Effector CD4-positive, alpha-beta T cell (primary cell): ENCODE measurements at regions not wholly inside any gene's neighbourhood (a gene's known extent, or its start where the extent isn't known, plus 50 kb on each side); places are given as distances from the start of the nearest gene placed in this dataset.

Source experiments
- DNase-seq: peaks from one replicate; pipeline ENCODE4 v3.0.0-alpha.2; 2020

- no peak for DNase-seq
Observed at GRCh38 chr19:31089681-31090080, 259.6 kb downstream of the TSHZ3 start.

- no peak for DNase-seq
Observed at GRCh38 chr19:31085125-31085524, 264.1 kb downstream of the TSHZ3 start.

- DNase-seq: no peak
Observed at GRCh38 chr19:31083105-31083504, 266.1 kb downstream of the TSHZ3 start.

GRCh38 chr19:31075146-31075655 lies 274.0 kb downstream of the TSHZ3 start:
- no peak for DNase-seq

- no peak for DNase-seq
Observed at GRCh38 chr19:31074199-31075125, 274.8 kb downstream of the TSHZ3 start.

GRCh38 chr19:31073485-31074198 lies 275.6 kb downstream of the TSHZ3 start:
- no peak for DNase-seq

GRCh38 chr19:31072451-31072850 lies 276.8 kb downstream of the TSHZ3 start:
- DNase-seq: no peak

- no peak for DNase-seq
Observed at GRCh38 chr19:31071136-31071855, 277.9 kb downstream of the TSHZ3 start.

- no peak for DNase-seq
Observed at GRCh38 chr19:31070146-31071065, 278.8 kb downstream of the TSHZ3 start.

- DNase-seq: no peak
Observed at GRCh38 chr19:31068268-31068667, 281.0 kb downstream of the TSHZ3 start.

GRCh38 chr19:31066385-31066784 lies 282.9 kb downstream of the TSHZ3 start:
- no peak for DNase-seq

GRCh38 chr19:31064491-31064890 lies 284.7 kb downstream of the TSHZ3 start:
- no peak for DNase-seq

- DNase-seq: no peak
Observed at GRCh38 chr19:31058676-31059340, 290.4 kb downstream of the TSHZ3 start.

- no peak for DNase-seq
Observed at GRCh38 chr19:31057476-31057875, 291.8 kb downstream of the TSHZ3 start.

GRCh38 chr19:31055454-31055853 lies 293.8 kb downstream of the TSHZ3 start:
- no peak for DNase-seq

GRCh38 chr19:31054430-31054829 lies 294.8 kb downstream of the TSHZ3 start:
- no peak for DNase-seq

- no peak for DNase-seq
Observed at GRCh38 chr19:31049431-31049830, 299.8 kb downstream of the TSHZ3 start.

GRCh38 chr19:31046024-31046423 lies 303.2 kb downstream of the TSHZ3 start:
- no peak for DNase-seq

- no peak for DNase-seq
Observed at GRCh38 chr19:31041461-31041860, 307.8 kb downstream of the TSHZ3 start.

GRCh38 chr19:31039151-31039550 lies 310.1 kb downstream of the TSHZ3 start:
- no peak for DNase-seq

- DNase-seq: no peak
Observed at GRCh38 chr19:31037286-31037980, 311.8 kb downstream of the TSHZ3 start.
